Natural killer cell treated with Interleukin-12 subunit alpha and Interleukin-12 subunit beta and Interleukin-15 and Interleukin-18, amount 100 ng/mL, for 72 hours (primary cell): ENCODE measurements at regions not wholly inside any gene's neighbourhood (a gene's known extent, or its start where the extent isn't known, plus 50 kb on each side); places are given as distances from the start of the nearest gene placed in this dataset.

Experiments used
- ATAC-seq, 2 donors: fragments of 150-1000 bp; cut with Tn5 transposase in 1 of 2; sonication (Bioruptor Pico), chemical (Tn5 transposase) in 1 of 2; 2 replicates each; pipeline ENCODE4 v1.10.0; 2021
- DNase-seq: peaks from one replicate; pipeline ENCODE4 v3.0.0; 2022; ENCODE audit warnings: low spot score
- H3K27ac Mint-ChIP-seq, 2 donors: 1 replicate in 1 of 2; 2 replicates in 1 of 2; pipeline ENCODE4 v1.8.0; 2022; ENCODE audit warnings: mixed read lengths in 2 of 2, mild to moderate bottlenecking in 1 of 2, moderate library complexity in 1 of 2
- H3K27me3 Mint-ChIP-seq, 2 donors: 1 replicate in 1 of 2; 2 replicates in 1 of 2; pipeline ENCODE4 v1.8.0; 2022; ENCODE audit warnings: mixed read lengths in 2 of 2
- H3K36me3 Mint-ChIP-seq: one replicate; pipeline ENCODE4 v1.8.0; 2022; ENCODE audit warnings: mixed read lengths
- H3K4me1 Mint-ChIP-seq, 2 donors: 1 replicate in 1 of 2; 2 replicates in 1 of 2; pipeline ENCODE4 v1.8.0; 2022; ENCODE audit warnings: low read depth in 2 of 2, mixed read lengths in 2 of 2, mild to moderate bottlenecking in 1 of 2
- H3K4me3 Mint-ChIP-seq: one replicate; pipeline ENCODE4 v1.8.0; 2022; ENCODE audit warnings: mixed read lengths
- H3K9me3 Mint-ChIP-seq: 2 replicates; pipeline ENCODE4 v1.8.0; 2022; ENCODE audit warnings: mixed read lengths

DNA sequence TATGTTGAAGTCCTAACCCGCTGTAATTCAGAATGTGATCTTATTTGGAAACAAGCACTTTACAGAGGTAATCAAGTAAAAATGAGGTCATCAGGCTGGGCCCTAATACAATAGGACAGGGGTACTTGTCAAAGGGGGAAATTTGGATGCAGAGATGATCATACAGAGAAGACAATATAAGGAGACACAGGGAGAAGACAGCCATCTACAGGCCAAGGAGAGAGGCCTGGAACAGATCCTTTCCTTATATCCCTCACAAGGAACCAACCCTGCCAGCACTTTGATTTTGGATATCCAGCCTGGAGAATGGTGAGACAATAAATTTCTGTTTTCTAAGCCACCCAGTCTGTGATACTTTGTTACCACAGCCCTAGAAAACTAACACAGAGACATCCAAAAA lies 104.3 kb downstream of the METTL4 start:
- H3K36me3 Mint-ChIP-seq, result no peaks in the 10 kb centered on the region
- no peak overlapping the region for H3K4me3 Mint-ChIP-seq
- no peak overlapping the region for H3K27ac Mint-ChIP-seq
- no peaks in the 10 kb centered on the region for H3K4me1 Mint-ChIP-seq
- ATAC-seq, result no peak
- DNase-seq, result no peak
- peaks cover 13 to 15% of the 10 kb centered on the region in 2 donors for H3K27me3 Mint-ChIP-seq
- no peaks in the 10 kb centered on the region for H3K9me3 Mint-ChIP-seq

- DNase-seq (no peak), ATAC-seq (no peak)
- Mint-ChIP-seq H3K27ac (no peak overlapping the region), H3K27me3 (peaks cover 15 to 20% of the 10 kb centered on the region in 2 donors), H3K36me3 (no peaks in the 10 kb centered on the region), H3K4me1 (no peaks in the 10 kb centered on the region), H3K4me3 (no peak overlapping the region), H3K9me3 (no peaks in the 10 kb centered on the region)
These were observed 103.3 kb downstream of the METTL4 start for GRCh38 chr18:2468051-2468450.

DNA sequence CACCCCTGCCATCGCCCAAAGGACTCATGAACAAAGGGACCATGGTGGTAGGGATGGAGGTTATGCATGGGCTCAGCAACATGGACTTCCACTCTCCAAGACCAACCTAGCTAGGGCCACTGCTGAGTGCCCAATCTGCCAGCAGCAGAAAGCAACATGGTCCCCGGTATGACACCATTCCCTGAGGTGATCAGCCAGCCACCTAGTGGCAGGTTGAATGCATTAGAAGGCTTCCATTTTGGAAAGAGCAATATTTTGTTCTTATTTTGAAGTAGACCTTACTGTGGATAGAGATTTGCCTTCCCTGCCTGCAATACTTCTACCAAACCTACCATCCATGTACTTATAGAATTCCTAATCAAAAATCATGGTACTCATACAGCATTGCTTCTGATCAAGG lies 99.8 kb downstream of the METTL4 start:
- no peaks in the 10 kb centered on the region for H3K4me1 Mint-ChIP-seq
- H3K27me3 Mint-ChIP-seq, result peaks cover 17 to 29% of the 10 kb centered on the region in 2 donors
- no peak overlapping the region for H3K4me3 Mint-ChIP-seq
- H3K36me3 Mint-ChIP-seq, result no peaks in the 10 kb centered on the region
- no peaks in the 10 kb centered on the region for H3K9me3 Mint-ChIP-seq
- no peak for ATAC-seq
- no peak for DNase-seq
- no peak overlapping the region for H3K27ac Mint-ChIP-seq

GRCh38 chr18:2478662-2479061 lies 92.6 kb downstream of the METTL4 start:
- Mint-ChIP-seq H3K4me3 (no peak overlapping the region), H3K9me3 (no peaks in the 10 kb centered on the region), H3K36me3 (no peaks in the 10 kb centered on the region), H3K27me3 (peaks cover 25 to 65% of the 10 kb centered on the region in 2 donors), H3K27ac (no peak overlapping the region), H3K4me1 (no peaks in the 10 kb centered on the region)
- DNase-seq, result no peak
- no peak for ATAC-seq

DNA sequence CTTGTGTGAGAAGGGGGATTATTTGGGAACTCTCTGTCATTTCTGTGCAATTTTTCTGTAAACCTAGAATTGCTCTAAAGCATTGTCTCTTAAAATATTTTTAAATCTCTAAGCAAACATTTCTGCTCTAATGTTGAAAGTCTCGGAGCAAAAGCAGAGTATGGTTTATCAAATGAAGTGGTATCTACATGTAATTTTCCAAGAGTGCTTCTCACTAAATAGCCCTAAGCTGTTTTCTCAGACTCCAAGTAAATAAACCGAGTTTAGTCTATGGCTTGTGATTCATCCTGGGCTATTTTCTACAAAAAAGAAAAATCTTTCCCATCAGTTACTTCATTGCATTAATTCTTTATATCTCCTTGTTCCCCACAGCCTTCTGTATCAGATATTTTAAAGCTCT lies 90.8 kb downstream of the METTL4 start:
- ATAC-seq, result no peak
- no peak for DNase-seq
- Mint-ChIP-seq H3K27ac (no peak overlapping the region), H3K9me3 (no peaks in the 10 kb centered on the region), H3K4me1 (no peaks in the 10 kb centered on the region), H3K36me3 (no peaks in the 10 kb centered on the region), H3K4me3 (no peak overlapping the region), H3K27me3 (peaks cover 24 to 58% of the 10 kb centered on the region in 2 donors)

DNA sequence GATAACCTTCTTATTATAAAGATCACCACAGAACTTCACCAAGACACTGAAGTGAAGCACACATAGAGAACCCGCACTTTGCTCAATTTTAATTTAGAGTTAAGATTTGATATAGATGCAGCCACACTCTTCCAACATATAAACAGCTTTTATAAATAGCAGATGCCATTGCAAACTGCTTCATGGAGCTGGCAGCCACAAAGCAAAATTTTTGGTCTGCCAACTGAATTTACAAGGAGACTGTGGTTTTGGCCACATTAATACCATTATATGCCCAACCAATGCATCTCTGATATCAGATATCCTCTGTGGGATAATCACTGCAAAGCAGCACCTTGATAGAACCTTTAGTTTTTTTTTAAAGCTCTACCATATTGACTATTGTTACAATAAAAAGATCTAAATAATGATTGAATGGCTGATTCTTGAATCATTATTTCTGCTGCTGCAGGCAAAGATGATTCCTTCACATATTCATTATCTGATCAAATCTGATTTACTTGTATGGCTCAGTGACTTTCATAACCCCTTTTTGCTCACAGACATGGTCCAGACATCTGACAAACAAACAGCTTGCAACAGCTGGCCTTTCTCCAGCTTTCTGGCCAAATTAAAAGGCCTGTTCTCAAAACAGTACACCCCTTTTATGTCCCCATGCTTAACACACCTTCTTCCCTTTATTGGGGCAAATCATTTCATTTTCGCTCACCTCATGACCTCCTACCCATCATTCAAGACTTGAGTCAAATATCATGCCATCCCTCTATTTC lies 88.4 kb downstream of the METTL4 start:
- peaks cover 30 to 54% of the 10 kb centered on the region in 2 donors for H3K27me3 Mint-ChIP-seq
- H3K4me3 Mint-ChIP-seq, result no peak overlapping the region
- H3K27ac Mint-ChIP-seq, result no peak overlapping the region
- no peaks in the 10 kb centered on the region for H3K9me3 Mint-ChIP-seq
- no peaks in the 10 kb centered on the region for H3K4me1 Mint-ChIP-seq
- ATAC-seq, result no peak
- no peak for DNase-seq
- H3K36me3 Mint-ChIP-seq, result no peaks in the 10 kb centered on the region

DNA sequence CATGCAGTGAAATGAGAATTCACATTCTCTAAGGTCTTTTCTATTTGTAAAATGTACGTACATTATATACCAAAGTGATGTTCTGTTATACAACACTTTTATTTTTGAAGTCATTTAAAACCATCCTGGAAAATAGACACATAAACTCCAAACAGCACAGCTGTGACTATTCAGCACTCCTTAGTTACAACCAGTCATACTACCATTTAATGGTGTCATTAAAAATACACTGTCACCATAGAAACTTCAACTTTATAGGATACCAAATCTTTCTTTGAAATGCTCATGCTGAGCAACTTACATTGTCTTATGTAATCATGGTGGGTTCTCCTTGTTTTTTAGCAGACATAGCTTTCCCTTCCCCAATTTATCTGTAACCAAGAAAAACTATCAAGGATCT lies 85.3 kb downstream of the METTL4 start:
- ATAC-seq (no peak), DNase-seq (no peak)
- Mint-ChIP-seq H3K4me1 (no peaks in the 10 kb centered on the region), H3K27me3 (peaks cover 28 to 52% of the 10 kb centered on the region in 2 donors), H3K27ac (no peak overlapping the region), H3K4me3 (no peak overlapping the region), H3K9me3 (no peaks in the 10 kb centered on the region), H3K36me3 (no peaks in the 10 kb centered on the region)

GRCh38 chr18:2486426-2486825 lies 84.9 kb downstream of the METTL4 start:
- Mint-ChIP-seq H3K27ac (no peak overlapping the region), H3K27me3 (peaks cover 28 to 47% of the 10 kb centered on the region in 2 donors), H3K36me3 (no peaks in the 10 kb centered on the region), H3K4me3 (no peak overlapping the region), H3K4me1 (no peaks in the 10 kb centered on the region), H3K9me3 (no peaks in the 10 kb centered on the region)
- DNase-seq (no peak), ATAC-seq (no peak)
